ENCODE measurements at regions not wholly inside any gene's neighbourhood (a gene's known extent, or its start where the extent isn't known, plus 50 kb on each side); places are given as distances from the start of the nearest gene placed in this dataset.
"Not testable (repeated sequence)": the region's sequence is repeated elsewhere in the genome, so short reads cannot be mapped to it uniquely, and the experiment has no call there.

DNA sequence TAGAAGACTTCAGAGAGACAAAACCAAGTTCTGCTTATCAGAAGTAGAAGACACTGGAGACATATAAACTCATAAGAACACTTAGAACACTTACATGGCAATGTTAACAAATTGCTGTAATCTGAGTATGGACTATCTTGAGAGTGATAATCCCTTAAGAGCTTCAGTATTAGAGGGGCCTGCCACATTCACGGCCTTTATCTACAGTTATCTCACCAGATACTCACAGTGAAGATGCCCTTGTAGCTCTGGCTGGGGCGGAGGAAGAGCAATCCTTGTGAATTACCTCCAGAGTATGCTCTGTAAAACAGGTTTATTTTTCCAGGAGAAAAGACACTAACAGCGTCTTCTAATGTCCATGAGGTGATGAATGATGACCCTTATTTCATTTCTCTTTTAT, 762.8 kb downstream of the FAM181B start:
- DNase-seq: no peak

DNA sequence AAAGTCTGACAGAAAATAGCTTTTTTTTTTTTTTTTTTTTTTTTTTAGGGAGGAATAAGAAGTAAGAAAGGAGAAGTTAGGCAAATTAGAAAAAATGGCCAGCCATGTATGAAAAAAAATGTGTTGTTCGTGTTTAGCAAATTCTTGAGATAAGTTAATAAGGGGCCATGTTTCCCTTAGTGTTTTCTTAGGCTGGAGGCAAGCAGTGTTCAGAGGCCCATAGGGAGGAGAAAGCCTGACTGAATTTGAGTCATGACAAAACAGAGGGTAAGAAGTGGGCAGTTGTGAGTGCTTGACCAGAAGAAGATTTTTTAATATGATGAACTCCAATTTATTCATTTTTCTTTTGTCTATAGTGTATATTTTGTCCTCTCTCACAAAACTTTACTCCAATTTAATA, 766.4 kb downstream of the FAM181B start:
- no peak for DNase-seq

DNA sequence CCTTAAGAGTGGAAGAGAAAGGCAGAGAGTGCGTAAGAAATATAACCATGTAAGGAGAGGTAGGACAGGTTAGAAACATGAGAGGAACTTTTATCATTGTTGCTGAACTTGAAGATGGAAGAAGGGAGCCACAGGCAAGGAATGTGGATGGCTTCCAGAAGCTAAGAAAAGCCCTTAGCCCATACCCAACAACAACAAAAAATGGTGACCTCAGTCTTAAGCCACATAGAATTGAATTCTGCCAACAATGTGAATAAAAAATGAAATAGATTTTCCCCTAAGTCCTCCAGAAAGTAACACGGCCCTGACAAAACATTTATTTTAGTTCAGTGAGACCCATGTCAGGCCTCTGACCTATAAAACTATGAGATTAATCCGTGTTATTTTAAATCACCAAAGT, 767.3 kb downstream of the FAM181B start:
- DNase-seq: no peak

DNA sequence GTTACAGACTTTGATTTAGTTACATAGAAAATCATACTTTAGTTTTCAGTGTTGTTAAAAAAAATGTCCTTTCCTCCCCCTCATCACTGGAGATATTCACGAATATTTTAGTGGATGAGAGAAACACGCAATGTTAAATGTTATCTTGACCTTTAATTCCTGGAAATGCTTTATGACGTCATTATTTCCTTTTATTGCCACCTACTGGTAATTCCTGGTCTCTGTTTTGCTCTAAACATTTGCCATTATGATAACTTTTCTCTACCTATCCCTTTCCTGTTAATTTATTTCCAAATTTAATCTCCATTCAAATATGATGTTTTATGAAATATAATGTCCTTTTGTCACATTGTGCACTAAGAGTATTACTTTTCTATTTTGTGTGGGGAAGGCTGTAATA, 770.6 kb downstream of the FAM181B start:
- no peak for DNase-seq

DNA sequence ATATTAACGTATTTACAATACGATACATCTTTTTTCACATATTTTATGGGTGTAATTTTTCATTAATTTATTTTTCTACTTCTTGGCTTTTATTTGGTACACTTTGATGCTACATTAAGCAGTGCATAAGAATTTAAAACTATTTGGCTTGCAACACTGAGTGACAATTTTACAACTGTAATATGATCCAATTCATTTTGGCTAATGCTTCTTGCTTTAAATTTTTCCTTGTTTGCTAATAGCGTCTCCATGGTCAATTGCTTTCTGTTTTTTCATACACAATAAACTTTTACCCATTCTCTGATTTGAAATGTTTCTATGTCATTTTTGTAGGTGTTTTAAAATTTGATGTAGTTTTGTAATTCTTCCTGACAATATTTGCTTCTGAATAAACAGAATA, 773.2 kb downstream of the FAM181B start:
- no peak for DNase-seq

DNA sequence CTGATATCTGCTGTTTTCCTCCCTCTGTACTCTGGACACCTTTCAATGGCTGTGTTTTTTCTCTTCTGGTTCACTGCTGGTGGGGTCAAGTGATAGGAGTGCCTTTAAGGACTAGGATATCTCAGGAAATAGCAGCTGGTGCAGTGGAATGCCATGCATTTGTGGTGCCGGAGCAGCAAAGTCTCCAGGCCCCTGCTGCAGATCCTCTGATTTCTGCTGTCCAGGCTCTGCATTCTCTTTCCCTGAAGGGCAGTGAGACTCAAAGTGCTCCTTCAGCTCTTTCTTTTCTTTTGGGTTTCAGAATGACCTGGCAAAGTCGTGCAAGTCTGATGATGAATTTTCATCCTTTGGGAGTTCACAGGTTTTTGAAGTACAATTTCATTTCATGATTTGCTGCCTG, 774.3 kb downstream of the FAM181B start:
- no peak for DNase-seq

DNA sequence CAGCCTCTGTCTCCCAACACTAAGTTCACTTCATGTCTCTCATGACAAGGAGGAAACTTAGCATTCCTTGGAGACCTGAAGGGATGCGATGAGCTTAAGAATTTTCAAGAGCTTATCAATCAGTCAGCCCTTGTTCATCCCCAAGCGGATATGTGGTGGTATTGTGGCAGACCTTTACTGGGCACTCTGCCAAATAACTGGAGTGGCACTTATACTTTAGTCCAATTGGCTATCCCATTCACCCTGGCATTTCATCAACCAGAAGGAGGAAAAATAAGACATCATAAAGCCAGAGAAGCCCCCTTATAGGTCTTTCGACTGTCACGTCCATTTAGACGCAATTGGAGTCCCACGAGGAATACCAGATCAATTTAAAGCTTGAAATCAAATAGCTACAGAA, 779.4 kb downstream of the FAM181B start:
- not testable (repeated sequence) for DNase-seq

DNA sequence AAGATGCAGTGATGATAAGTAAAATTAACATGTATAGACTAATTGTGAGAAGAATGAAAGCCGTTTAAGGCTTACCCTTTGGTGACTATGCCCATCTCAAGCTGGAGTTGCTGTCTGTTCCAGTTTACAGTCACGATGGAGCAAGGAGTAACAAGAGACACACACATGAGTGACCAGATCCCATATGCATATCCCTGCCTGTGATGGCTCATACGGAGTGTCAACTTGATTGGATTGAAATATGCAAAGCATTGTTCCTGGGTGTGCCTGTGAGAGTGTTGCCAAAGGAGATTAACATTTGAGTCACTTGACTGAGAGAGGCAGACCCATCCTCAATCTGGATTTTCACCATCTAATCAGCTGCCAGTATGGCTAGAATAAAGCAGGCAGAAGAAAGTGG, 786.8 kb downstream of the FAM181B start:
- no peak for DNase-seq

DNA sequence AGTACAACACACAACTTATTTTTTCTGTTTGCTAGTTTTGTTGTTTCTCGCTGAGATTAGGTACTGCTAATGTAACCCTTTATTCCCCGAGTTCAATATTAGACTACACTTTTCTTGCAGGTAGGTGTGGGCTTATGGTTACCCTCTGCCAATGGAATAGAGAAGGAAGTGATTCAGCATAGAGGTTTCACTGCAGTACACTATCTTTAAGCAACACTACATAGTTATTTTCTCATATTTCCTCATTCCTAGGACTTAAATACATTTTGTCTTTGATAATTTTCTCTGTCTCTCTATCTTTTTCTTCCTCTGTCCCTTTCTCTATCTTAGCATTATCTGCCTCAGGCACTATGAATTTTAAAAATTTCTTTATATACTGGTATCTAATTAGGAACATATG, 791.0 kb downstream of the FAM181B start:
- no peak for DNase-seq

DNA sequence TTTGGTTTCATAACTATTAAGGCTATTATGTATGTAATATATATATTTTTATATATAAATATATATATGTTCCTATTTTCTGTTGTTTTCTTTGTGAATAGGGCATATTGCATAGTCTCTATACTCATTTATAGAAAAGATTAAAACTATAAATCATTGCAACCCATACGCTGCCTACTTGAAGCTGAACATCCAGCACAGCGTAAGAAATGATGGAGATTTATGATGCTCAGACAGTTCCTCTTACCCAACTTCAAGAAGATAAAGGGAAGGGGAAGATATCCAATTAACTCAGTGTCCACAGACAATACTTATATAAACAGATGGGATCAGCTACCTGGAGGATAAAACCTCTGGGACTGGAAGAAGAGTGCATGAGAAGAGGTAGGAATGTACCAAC, 791.7 kb downstream of the FAM181B start:
- DNase-seq: no peak

DNA sequence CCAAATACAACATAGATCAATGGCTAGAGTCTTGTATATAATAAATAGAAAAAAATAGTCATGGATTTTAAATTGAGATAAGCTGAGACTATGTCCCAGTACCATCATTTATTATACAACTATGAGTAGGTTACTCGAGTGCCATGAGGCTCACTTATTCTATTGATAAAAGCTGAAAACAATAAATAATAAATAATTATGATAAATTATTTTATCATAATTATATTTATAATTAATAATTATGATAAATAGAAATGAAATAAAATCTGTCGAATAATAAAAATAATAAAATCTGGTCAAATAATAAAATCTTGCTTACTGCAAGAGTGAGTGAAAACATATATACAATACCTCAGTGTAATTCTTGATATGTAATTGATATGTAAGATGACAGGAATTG, 801.4 kb downstream of the FAM181B start:
- DNase-seq: no peak

DNA sequence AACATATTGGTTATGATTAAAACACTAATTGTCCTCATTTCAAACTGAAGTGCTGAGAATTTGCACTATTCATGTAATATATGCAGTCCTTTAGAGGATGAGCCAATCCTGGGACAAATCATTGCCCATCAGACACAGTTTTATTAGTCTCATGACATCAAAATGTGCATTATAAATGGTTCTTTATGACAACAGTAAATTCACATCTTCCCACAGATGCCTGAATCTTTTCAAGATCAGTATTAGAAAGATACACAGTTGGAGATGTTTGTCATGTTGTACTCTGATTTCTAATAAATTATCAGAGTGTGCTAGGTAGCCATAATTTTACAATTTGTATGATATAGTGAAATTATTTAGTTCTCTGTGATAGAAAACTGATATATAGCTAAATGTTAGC, 813.5 kb downstream of the FAM181B start:
- DNase-seq: no peak

DNA sequence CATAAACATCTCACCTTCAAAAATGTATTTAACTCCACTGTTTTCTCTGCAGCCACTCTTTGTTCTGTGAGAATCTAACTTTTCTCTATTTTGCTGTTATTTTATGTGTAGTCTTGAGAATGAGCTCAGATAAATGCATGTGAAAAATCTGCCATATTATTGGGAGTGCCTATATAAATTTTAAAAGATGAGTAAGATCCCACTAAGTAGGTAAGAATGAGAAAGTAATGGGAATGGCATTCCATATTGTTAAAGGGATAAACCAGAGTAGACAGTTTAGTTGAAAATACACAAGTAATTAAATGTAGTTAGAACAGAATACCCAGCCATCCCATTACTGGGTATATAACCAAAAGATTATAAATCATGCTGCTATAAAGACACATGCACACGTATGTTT, 817.2 kb downstream of the FAM181B start:
- DNase-seq: peak; percentile 27

DNA sequence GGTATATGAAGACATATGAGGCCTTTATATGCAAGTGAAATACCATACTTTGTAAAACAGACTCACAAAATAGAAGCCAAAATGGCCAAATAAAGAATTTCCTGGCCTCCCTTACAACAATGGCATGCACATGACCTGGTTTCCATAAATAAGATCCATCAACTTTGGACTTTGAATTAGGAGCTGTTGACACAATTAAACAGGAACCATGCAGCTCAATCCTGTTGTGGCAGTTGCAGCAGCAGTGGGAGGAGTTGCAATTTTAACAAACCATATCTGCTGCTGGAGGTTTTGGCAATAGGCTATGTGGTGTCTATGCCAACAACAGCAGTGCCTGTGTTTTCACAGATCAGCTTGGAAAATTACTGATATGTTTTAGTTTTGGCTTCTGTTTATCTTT, 818.6 kb downstream of the FAM181B start:
- DNase-seq: no peak

DNA sequence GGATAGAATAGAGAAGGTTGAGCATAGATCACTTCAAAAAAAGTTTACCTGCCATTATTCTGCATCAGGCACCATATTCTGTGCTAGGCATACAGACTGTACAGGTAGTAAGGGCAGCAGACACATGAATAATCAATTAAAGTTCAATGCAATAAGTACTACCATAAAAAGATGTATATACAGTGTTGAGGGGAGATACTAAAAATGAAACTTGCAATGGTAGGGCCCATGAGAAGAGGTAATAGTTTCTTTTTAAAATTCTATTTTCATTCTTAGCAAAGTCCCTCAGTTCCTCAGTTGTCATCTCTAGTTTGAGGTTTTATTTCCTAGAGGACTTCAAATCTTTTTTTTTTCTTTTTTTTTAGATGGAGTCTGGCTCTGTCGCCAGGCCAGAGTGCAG, 819.9 kb downstream of the FAM181B start:
- DNase-seq: no peak

DNA sequence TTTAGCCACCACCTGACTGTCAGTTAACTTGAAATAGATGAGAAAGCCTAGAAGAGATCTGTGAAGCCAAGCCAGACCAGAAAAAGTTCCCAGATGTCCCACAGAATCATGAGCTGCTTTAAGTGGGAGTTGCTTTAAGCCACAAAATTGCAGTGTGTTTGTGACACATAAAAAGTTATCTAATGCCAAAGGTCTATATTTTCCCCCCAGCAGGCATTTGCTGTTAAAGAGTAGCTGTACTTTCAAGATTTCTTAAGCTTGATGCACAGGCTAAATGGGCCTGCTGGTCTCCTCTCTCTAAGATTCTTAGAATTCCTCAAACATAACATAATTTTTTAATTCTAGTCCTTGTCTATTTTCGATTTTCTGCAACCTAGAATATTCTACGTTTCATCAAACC, 825.7 kb downstream of the FAM181B start:
- DNase-seq: peak; percentile 47

DNA sequence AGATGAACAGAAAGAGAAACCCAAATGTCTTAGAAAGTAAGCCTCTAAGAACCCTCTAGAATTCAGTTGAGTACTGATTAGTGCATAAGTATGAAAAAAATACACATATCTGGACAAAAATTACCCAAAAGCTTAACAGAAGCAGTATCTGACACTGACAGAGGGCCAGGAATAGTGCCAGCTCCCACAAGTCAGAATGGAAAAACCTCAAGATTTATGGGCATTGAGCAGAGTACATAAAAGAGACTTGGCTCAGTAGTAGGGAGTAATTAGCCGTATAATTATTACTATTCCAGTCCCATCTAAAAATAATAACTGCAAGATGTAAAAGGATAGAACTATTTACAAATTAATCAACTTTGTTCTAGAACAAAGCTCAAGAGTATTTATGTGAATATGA, 834.5 kb downstream of the FAM181B start:
- no peak for DNase-seq

DNA sequence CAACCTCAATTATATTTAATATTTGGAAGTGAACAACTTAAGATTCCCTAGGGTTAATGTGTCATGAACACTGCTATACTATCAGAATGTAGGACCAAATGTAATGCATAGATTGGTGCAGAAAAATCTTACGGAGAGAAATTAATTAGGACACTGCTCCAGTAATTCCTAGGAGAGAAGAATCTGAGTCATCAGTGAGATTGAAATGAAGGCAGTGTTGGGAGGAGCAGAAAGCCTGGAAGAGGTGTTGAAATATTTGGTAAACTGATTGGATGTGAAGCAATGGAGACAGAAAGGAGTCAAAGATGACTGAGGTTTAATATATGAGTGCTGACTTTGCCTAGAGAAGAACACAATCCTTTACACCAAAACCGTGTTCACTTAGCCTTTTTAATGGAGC, 836.0 kb downstream of the FAM181B start:
- DNase-seq: no peak

DNA sequence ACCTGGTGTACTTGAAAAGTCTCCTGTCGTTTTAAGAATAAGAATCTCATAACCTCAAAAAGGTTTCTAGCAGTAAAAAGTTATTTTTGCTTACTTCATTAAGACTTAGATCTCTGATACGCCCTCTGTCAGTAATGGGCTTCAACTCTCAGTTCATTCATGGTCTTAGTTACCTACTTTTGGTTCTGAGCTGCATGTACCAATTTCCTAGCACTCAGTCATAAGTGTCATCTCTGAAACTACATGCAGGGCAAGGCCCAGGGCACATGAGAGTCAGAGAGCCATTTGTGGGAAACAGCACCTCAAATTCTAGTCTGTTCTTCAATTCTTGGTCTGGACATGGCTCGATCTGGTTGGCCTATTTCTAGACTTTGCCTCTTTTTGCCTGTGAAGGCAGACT, 838.4 kb downstream of the FAM181B start:
- no peak for DNase-seq

DNA sequence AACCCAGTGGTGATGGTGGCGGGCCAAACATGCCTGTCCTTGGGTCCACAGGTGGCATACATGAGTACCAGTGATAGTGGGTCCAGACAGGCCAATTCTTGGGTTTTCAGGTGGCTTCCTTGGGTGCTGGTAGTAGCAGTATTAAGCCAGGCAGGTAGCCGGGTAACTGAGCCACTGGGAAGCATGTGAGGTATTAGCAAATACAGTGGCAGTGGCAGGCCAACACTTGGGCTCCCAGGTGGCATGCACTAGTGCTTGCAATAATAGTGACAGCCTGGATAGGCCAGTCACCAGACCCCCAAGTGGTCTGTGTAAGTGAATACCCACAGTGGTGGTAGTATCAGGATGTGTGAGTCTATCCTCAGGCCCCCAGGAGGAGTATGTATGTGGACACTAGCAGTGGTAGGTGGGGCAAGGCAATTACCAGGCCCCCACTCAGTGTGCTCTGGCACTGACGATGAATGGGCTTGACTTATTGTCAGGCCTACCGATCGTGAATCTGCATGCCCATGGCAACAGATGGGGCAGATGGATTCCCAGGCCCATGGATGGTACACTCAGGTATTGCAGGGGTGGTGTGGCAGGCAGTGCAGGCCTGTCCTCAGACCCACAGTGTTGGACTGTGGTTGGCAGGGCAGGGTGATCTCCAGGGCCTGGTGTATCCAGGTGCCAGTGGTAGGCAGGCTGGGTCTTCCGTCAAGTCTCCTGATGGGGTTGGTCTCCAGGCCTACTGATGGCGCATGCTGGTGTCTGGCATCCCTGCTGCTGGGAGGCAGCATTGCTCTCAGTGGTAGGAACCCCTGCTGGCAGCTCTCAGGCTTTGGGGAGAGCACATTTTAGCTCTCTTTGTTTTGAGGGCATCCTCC, 840.7 kb downstream of the FAM181B start:
- DNase-seq: no peak

DNA sequence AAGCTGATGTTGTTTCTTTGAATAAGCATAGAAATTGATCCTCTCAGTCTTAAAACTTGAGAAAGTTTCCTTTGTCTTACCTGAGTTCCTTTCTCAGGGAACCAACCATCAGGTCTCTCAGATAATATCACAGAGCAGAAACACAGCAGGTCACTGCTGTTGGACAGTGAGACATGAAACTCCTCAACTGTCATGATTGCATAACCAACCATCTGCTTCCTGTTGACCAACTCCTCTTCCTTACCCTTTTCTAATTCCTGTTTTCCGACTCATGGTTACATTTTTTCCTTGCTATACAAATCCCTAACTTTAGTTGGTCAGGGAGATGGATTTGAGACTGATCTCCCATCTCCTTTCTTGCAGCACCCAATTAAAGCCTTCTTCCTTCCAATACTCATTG, 845.3 kb downstream of the FAM181B start:
- no peak for DNase-seq

DNA sequence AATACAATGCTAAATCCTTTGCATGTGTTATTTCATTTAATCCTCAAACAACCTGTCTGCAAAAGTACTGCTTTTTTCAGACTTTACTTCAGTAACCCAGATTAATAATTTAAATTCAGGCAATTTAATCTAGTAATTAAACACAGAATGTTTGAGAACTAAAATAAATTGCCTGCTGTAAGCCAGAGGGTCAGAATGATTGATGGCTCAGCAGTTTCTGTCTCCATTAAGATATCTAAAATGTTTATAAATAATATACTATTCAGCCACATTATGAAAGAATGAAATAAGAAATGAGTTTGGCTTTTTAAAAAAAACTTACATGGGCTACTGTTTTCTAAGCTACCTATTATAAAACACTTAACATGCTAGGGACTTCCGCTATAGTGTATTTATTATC, 846.0 kb downstream of the FAM181B start:
- DNase-seq: no peak

DNA sequence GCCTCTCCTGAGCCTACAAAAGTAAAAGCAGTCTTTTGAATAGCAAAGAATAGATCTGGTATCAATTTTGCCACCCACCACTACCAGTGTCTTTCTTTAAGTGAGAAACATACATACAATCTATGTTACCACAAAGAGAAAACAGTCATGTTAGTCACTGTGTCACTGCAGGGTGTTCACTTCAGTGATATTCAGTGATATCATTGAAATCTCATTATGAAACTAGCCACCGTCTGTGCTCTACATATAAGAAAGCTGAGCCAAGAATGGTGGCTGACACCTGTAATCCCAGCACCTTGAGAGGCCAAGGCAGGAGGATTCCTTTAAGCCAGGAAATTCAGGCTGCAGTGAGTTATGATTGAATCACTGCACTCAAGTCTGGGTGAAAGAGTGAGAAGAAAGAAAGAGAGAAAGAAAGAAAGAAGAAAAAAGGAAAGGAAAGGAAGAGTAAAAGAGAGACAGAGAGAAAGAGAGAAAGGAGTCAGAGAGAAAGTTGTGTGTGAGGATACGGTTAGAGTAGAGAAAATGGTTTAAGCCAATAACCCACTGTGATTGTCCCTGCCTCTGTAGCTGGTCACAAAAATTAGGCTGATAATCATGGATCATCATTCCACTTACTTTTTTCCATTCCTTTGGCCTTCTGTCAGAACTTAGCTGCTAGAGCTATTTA, 847.1 kb downstream of the FAM181B start:
- no peak for DNase-seq

DNA sequence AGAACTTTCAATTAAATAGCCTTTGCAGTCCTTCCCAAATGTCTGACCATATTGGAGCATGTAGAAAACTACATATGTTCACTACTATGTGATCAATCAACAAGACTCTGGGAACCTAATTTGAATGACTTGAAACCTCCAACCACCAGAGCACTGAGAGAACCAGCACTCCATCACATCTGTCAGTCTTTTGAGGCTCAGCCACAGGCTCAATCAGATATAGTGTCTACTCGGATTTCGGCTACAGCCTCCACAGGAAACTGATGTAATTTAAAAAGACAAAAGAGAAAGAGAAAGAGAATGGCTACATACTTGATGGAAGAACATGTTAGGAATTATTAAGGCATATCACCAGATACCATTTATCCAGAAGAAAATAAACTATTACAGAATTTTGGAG, 859.0 kb downstream of the FAM181B start:
- no peak for DNase-seq

DNA sequence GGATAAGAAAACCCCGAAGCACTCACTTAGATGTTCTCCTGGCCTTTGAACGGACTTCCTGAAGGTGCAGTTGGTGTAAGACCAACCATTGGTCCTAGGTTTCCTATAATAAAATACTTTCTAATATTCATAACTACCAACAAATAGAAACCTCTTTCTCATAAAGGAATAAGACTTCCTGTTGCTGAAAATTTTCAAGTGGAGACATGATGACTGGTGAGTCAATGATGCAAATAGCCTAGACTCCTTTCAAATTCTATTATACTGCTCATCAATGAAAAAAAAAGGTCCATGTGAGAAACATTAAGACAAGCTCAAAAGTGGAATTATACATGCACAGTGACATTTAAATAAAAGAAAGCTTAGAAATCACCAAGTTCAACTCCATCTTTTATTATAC, 862.8 kb downstream of the FAM181B start:
- DNase-seq: no peak
